GF-D8 (cell line): ENCODE measurements at regions not wholly inside any gene's neighbourhood (a gene's known extent, or its start where the extent isn't known, plus 50 kb on each side); places are given as distances from the start of the nearest gene placed in this dataset.

ENCODE experiments used
- DNase-seq: peaks from one replicate; lab custom pipeline; 2025; lab: John Stamatoyannopoulos, UW

DNA sequence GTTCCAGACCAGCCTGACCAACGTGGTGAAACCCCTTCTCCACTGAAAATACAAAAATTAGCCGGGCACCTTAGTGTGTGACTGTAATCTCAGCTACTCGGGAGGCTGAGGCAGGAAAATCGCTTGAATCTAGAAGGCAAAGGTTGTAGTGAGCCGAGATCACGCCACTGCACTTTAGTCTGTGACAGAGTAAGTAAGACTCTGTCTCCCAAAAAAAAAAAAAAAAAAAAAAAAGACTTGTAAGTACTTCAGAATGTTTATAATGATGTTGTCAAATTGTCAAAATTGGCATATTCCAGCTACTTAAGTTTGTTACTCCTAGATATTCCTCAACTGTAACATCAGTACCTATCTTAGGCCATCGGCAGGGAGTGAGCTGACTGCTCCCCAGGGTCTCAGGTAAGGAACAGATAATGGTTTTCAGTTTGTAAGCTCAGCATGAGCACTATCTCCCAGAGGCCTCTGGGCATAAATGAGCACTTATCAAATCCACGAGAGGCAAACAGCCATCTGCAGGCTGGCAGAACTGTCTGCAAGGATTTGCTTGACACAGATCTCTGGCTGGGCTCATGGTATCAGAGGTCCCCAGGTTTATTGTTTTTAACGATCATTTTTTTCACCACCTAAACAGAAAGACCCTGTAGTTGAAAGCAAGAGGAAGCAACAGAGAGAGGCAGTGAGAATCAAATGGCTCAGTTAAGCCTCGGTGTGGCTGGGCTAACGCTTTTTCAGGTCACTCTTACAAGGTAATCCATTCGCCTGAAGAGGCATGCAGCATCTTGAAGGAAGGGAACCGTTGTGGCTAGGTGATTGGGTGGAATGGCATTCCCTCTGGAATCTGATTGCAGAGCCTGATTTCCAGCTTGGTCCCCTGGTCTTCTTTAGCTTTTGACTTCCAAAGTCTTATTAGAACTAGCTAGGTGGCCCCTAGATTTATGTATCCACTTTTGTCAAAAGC lies 115.9 kb downstream of the LY86 start:
- no peak for DNase-seq

DNA sequence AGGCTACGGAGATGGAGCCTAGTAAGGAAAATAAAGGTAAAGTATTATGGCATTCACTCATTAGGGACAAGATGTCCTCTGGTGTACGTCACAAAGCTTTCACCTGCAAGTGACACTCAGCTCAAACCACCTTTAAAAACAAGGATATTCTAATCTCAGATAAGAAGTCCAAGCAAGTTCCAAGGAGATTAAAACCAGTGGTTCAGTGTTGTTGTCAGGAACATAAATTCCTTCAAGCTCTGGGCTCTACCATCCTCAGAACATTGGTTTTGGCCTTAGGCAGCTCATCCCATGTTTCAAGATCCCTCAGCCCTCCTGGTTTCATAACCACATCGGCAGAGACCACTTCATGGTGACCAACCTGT lies 116.5 kb downstream of the LY86 start:
- no peak for DNase-seq

DNA sequence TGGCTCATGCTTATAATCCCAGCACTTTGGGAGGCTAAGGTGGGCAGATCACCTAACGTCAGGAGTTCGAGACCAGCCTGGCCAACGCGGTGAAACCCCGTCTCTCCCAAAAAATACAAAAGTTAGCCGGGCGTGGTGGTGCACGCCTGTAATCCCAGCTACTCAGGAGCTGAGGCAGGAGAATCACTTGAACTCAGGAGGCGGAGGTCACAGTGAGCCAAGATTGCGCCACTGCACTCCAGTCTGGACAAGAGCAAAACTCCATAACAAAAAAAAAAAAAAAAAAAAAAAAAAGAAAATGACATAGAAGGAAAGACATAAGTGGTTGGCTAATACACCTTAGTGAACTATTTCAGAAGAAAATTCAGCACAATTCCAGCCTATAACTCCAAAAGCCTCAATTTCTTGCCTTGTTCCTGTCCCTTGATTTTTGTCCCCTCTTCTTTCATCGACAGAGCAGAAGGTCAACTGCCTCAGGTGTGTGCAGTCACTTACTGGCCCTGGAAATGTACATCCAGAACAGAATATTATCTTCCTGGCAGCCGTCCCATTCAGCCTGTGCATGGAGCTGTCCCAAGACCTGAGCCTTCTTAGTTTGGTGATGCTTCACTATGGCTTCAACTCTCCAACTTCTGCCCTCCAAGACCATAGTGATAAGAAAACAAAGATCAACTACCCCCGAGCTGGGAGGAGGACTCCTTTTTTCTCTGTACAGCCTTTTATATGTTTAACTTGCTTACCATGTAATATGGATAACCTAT lies 117.6 kb downstream of the LY86 start:
- DNase-seq = no peak

DNA sequence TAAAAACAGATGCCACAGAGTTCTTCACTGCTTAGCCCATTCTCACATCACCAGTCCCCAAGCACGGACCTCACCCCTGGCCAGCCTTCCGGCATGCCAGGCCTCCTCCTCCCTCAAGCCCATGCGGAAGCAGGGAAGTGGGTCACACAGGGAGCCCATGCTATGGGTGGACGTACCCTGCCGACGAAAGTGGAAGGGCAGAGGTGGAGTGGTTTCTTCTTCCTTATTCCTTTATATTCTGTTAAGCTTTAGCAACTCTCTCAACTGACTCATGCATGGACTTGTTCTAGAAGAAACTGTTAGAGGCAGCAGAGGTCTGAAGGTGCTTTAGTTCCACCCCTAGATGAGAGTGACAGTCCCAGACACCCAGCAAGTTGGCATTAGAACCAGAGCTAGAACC lies 118.6 kb downstream of the LY86 start:
- DNase-seq = no peak

DNA sequence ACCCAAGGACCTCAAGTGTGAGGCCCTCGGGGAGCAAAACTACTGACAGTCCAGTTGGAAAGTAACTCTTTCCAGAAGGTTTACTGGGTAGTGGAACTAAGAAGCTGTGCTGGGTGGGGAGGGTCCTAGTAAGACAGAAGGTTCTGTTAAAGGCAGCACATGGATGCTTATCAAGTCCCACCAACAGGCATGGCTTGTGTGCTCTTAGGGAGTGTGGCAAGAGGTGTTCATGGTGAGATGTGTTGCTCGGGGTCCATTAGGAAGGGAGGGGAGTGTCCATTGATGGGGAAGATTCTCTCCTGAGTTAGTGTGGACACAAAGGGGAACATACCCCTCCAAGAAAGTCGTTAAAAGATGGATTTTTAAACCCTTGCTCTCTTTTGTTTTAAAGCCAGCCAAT lies 120.6 kb downstream of the LY86 start:
- DNase-seq = no peak

DNA sequence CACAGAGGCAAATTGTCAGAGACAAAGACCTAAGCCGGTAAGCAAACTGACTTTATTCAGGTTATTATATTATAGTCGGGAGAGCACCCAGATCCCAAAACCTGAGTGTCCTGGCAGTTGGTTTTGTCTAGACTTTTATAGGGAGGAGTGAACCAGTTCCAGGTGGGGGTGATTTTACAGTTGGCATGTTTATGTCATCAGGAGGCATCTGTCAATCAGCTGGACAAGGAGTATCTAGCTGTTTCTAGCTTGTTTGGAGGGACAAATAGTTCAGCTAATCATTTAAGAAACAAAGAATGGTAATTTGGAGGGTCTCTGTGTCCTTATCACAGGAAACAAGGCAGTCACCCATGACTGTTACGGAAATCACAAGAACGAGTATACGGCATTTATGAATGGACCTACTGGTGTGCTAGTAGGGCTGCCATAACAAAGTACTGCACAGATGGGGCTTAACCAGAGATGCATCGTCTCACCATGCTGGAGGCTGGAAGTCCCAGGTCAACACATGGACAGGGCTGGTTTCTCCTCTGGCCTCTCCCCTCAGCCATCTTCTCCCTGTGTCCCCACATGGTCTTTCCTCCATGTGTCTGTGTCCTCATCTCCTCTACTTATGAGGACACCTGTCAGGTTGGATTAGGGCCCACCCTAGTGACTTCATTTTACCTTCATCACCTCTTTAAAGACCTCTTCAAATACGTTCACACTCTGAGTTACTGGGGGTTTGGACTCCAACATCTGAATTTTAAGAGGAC lies 122.7 kb downstream of the LY86 start:
- DNase-seq = no peak

DNA sequence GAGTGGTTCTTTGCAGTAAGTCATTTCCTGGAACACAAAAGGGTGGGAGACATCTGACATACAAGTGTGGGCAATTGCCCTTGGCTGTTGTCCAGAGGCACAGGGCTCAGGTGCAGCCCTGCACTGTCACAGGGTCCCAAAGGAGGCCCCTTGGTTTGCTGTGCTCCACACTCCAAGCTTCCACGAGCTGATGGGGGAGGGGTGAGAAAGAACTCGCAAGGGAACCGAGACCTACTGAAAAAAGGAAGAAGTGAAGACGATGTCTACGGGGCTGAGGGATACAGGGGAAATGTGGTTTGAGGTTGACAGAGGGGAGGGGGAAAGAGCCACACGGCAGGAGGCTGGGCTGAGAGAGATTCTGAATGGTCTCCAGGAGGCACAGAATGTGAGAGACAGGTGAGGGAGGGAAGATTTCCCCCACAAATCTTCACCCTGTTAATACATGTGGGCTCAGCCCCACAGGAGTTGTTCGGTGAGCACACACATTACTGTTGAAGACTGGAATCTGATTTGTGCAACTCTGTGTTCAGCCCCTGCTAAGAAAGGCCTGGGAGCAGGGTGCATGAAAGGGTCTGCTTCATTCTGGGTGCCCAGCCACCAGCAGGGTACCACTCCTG lies 123.4 kb downstream of the LY86 start:
- DNase-seq = peak; percentile 87

DNA sequence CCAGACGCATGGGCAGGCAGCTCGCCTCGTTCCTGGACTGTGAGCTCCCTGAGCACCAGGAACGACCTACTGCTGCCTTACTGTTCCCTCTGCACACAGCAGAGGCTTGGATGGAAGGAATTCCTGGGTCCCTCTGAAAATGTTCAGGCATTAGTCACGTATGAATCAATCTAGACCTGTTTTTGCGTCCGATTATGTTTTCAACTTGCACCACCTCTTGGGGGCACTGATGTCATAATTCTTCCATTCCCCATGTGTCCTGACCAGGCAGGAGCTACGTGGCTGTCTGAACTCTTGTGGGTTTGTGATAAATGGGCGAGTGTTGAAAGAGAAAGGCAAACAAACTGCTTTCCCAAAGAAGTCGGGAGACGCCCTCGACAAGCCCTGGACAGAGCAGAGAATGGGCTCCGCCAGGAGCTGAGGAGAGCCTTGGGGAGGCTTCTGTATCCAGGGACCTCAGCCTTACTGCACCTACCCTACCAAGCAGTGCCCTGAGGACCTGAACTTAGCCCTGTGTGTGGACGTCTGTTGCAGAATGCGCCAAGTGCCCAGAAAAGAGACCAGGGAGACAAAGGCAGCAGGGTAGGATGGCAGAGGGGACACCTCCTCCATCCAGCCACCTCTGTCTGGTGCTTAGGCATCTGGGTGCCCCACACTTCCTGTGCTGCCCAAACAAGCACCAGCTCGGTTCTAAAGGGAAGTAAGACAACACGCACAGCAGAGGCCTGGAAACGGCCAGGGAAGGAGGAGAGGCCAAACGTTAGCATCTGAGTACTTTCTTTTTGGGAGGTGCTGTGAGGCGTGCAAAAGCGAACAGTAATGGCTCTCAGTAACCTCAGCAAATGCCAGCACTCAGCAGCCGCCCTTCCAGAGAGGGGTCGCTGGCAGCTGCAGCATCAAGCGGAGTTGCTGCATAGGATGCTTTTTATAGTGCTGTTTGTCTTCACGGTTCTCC lies 124.2 kb downstream of the LY86 start:
- peak; percentile 92 for DNase-seq

DNA sequence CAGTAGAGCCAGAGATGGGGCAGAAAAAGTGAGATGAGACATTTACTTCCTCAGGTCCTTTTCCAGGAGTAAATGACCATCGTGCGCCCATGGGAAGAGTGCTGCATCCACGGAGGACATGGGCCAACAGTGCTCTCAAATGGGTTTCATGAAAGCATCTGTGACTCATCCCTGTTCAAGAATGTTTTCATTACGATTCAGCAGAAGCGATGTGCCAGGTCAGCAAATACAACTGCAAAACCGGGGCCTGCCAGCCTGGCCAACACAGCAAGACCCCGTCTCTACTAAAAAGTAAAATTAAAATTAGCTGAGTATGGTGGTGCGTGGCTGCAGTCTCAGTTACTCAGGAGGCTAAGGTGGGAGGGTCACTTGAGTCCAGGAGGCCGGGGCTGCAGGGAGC lies 125.1 kb downstream of the LY86 start:
- no peak for DNase-seq

DNA sequence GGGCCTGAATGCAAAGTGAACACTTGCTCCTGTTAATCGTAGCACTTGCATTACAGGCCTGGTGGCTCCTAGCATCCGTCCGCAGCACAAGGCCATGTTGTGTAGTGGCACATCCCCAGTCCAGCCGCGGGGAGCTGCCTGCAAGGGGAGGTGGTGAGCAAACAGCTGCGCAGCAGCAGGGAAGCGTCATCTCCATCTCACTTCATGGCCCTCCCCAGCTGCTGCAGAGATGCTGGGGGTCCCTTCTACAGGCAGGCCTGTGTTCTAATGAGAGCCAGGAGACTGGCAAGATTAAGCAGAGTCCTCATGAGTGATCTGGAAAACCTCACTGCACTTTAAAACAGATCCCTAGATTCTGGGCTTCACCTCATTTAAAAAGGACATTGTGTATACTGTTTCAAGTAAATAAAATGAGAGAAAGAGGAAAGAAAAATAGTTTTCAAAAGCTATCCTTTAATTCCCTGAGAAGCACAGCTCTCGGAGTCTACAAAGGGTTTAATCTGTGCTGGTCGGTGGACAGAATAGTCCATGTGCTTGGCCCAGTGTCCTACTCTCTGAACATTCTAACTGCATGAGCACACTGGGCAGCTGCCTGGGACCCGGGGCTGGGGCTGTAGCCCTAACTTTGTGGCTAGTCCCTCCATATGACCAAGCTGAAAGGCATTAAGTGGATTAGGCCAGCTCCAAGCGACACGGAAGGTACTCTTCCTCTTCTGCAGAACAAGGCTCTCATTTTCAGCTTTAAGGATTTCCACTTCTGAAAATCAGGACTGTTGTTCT lies 125.8 kb downstream of the LY86 start:
- no peak for DNase-seq

DNA sequence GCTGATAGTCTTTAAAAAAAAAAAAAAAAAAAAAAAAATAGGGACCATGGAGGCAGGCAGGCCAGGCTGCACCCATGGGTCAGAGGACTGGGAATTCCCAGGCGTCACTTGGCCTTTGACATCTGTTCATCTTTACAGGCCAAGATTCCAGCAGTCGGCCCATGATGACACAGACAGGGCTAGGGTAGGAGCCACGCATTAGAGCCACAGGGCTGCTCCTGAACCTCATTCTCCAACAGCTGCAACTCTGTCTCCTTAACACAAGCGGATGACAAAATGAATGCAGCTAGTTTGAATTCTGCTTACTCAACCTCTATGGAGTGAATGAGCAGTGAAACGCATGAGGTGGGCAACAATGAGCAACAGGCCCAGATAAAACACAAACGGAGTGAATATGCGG lies 126.4 kb downstream of the LY86 start:
- DNase-seq = no peak

DNA sequence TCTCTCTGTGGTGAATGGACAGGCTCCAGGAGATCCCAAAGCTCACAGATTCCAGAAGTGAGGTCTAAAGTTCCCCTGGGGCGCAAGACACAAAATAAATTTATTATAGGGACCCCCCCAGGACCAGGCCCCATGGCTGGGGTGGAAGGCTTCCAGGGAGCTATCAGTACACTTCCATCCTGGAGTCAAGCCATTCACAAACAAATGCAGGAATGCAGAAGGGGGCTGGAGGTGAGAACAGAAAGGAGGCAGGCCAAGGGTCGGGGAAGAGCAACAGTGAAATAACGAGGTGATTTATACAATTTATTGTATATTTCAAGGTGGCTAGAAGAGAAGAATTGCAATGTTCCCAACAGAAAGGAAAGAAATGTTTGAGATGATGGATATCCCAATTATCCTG lies 126.9 kb downstream of the LY86 start:
- no peak for DNase-seq

DNA sequence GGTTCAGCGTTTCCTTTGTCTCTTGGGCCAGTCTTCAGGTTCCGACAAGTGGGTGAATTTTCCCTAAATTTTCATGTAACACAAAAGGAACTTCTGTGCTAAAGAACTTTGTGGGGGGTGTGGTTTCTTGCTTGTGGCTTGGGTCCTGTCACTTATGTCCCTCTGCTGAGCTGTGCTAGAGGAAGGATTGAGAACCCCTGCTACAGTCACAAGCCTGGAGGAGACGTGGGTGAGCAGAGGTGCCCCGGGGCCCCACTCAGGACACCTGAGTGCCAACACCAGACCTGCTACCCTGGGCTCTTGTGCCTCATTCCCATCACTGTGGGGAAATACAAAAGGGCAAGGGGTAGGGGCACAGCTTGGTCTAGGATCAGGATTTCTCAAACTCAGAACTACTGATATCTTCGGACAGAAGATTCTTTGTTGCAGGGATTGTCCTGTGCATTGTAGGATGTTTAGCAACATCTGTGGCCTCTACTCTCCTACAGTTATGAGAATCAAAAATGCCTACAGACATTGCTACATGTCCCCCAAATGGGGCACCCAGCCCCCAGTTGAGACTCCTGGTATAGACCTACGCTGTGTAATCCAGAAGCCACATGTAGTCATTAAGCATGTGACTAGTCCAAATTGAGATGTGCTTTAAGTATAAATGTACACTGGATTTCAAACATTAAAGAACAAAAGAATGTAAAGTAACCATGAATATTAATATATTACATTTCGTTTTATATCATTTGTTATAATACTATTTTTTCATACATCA lies 128.7 kb downstream of the LY86 start:
- DNase-seq = no peak

DNA sequence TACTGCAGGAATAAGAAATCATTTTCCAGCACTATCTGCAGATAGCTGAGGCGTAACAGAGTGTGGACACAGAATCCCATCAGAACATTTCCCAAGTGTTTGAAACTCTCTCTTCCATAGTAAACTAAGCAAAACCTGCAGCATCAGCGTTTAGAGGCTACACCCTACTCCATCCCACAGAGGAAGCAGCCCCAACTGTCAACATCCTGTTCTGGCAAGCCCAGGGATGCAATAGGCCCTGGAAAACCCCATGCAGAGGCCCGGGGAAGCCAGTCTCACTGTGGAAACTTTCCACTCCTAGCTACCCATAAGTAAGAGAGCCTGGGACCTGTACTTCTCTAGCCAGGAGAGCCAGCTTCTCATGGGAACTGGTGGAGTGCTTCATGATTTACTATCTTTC lies 129.4 kb downstream of the LY86 start:
- peak; percentile 79 for DNase-seq

DNA sequence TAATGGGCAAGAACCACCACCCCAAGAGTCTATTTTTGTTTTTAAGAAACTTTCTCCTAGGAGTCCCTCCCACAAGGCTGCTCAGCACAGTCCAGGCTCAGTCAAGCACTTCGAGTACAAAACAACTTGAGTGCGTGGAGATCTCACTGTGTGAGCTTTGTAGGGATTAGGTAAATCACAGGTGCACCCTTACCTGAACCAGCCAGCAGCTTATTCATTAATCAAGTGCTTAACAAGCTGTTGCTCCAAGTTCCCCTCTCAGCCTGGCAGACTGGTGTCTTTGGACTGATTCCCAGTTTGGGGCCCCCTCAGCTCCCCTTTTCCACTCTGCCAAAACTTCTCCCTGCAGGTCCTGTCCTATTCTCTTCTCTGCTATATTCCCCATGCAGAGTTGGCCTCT lies 133.1 kb downstream of the LY86 start:
- no peak for DNase-seq

DNA sequence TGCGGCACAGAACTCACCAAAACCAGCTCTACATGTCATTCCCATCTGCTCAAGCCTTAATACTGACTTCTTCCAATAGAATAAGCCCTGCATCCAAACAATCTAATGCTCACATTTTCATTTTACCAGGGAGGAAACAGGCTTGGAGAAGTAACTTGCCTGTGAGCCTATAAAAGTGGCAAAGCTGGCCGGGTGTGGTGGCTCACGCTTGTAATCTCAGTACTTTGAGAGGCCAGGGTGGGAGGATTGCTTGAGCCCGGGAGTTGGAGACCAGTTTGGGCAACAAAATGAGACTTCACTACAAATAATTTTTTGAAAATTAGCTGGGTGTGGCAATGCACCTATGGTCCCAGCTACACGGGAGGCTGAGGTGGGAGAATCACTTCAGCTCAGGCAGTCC lies 133.7 kb downstream of the LY86 start:
- no peak for DNase-seq

DNA sequence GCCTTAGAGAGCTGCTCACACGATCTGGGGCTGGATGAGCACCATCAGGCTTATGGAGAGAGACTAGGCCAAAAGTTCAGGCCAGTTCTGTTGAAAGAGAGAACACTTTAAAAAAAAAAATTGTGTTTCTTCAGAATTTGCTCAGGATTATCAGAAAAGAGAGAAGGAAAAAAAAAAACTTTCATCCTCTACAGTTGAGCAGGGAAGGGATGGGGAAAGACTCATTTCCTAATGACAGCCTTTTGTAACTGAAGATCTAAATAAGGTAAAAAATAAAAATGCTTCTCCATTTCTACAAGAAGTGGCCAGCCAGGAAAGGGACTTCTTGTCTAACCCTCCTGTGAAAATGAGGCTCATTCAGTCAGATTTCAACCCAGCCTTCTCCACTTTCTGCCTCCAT lies 134.8 kb downstream of the LY86 start:
- DNase-seq = peak; percentile 91

DNA sequence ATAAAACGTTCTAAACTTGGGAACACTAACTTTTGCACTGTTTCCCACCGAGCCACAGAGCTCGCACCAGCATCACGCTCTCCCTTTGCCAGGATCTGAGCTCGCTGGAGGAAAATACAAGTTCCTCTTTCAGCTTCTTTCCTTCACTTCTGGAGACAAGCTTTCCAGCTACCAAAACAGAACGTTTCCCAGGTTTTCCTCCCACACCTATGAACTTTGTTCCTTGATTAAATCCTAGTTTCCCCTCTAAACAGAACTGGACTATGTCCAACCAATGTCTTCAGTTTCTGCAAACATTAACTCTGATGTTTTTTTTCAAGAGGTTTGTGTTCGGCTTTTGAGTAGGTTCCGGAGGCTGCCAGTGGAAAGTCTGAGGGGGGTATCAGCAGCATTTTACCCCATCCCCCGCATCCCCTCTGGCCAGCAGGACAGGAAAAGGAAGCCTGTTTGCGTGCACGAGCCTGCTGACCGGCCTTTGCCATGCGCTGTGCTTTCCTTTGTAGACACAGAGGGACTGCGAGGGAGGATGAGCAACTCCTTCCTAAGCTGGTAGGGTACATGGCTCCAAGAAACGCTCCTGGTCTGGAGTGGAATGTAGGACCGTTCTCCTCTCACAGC lies 135.5 kb downstream of the LY86 start:
- DNase-seq = peak; percentile 73
